22Rv1 (cell line): ENCODE measurements at regions not wholly inside any gene's neighbourhood (a gene's known extent, or its start where the extent isn't known, plus 50 kb on each side); places are given as distances from the start of the nearest gene placed in this dataset.

Experiments used
- CTCF ChIP-seq: fragments of 450-650 bp; IDR thresholded peaks from 2 replicates; pipeline ENCODE4 v1.5.1; 2017; ENCODE audit warnings: mild to moderate bottlenecking
- ZFX ChIP-seq: fragments of 450-650 bp; IDR thresholded peaks from 2 replicates; pipeline ENCODE4 v1.6.1; 2017; ENCODE audit warnings: antibody characterized with exemption, borderline replicate concordance

- TF ChIP-seq CTCF: no peak
- no peak for TF ChIP-seq ZFX
These were observed 106.9 kb upstream of the FAM3C start for GRCh38 chr7:121503039-121503438.
